ENCODE measurements at regions not wholly inside any gene's neighbourhood (a gene's known extent, or its start where the extent isn't known, plus 50 kb on each side); places are given as distances from the start of the nearest gene placed in this dataset.

GRCh38 chr2:19649785-19650380 is 251.9 kb downstream of the TTC32 start:
- Histone ChIP-seq H3K4me3 (no peak overlapping the region), H3K9me3 (no peaks in the 10 kb centered on the region), H3K27me3 (ENCODE audit: insufficient read depth in 3 of 3, low read length in 2 of 3) (no peaks in the 10 kb centered on the region), H3K27ac (no peak overlapping the region), H3K4me1 (no peaks in the 10 kb centered on the region), H3K36me3 (ENCODE audit: insufficient read depth in 1 of 2, low read depth in 1 of 2) (no peaks in the 10 kb centered on the region)
- ATAC-seq, result peak; percentile 36 to 84 (median 77)
- TF ChIP-seq, protein P1, sequence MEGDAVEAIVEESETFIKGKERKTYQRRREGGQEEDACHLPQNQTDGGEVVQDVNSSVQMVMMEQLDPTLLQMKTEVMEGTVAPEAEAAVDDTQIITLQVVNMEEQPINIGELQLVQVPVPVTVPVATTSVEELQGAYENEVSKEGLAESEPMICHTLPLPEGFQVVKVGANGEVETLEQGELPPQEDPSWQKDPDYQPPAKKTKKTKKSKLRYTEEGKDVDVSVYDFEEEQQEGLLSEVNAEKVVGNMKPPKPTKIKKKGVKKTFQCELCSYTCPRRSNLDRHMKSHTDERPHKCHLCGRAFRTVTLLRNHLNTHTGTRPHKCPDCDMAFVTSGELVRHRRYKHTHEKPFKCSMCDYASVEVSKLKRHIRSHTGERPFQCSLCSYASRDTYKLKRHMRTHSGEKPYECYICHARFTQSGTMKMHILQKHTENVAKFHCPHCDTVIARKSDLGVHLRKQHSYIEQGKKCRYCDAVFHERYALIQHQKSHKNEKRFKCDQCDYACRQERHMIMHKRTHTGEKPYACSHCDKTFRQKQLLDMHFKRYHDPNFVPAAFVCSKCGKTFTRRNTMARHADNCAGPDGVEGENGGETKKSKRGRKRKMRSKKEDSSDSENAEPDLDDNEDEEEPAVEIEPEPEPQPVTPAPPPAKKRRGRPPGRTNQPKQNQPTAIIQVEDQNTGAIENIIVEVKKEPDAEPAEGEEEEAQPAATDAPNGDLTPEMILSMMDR (IDR thresholded peaks at IDR 0.05), result no peak
- intact Hi-C loops (cut with DNase I), result no loop called here
- 78 to 81% (median 80%) methylated on average over 8 of the region's 8 CpGs for WGBS, 3 donors
- no peak for DNase-seq

GRCh38 chr2:19649142-19649541 is 252.6 kb downstream of the TTC32 start:
- H3K36me3 ChIP-seq (ENCODE audit: insufficient read depth in 1 of 2, low read depth in 1 of 2), result no peaks in the 10 kb centered on the region
- no peak overlapping the region for H3K27ac ChIP-seq
- TF ChIP-seq, protein P1 (IDR thresholded peaks at IDR 0.05), result no peak
- ATAC-seq (no peak), DNase-seq (no peak)
- H3K9me3 ChIP-seq, result no peaks in the 10 kb centered on the region
- H3K4me1 ChIP-seq, result no peaks in the 10 kb centered on the region
- H3K27me3 ChIP-seq (ENCODE audit: insufficient read depth in 3 of 3, low read length in 2 of 3), result no peaks in the 10 kb centered on the region
- WGBS, 3 donors, result 88 to 97% (median 95%) methylated on average over 1 of the region's 1 CpG
- intact Hi-C loops (cut with DNase I), result no loop called here
- no peak overlapping the region for H3K4me3 ChIP-seq

- DNase-seq (peak; percentile 60 to 61), ATAC-seq (peak in 3 of 4 donors; percentile 45 to 67 (median 51))
- H3K36me3 ChIP-seq (ENCODE audit: insufficient read depth in 1 of 2, low read depth in 1 of 2), result no peaks in the 10 kb centered on the region
- no peaks in the 10 kb centered on the region for H3K9me3 ChIP-seq
- no peaks in the 10 kb centered on the region for H3K27me3 ChIP-seq (ENCODE audit: insufficient read depth in 3 of 3, low read length in 2 of 3)
- no peak overlapping the region for H3K4me3 ChIP-seq
- no peak overlapping the region for H3K27ac ChIP-seq
- TF ChIP-seq, protein P1 (IDR thresholded peaks at IDR 0.05), result no peak
- intact Hi-C loops (cut with DNase I), result no loop called here
- H3K4me1 ChIP-seq, result no peaks in the 10 kb centered on the region
- WGBS, 3 donors, result 6 to 25% (median 7%) methylated on average over 1 of the region's 1 CpG
Measured at GRCh38 chr2:19648583-19648982, 253.2 kb downstream of the TTC32 start.

GRCh38 chr2:19646987-19647386 is 254.8 kb downstream of the TTC32 start:
- Histone ChIP-seq H3K4me3 (no peak overlapping the region), H3K9me3 (no peaks in the 10 kb centered on the region), H3K27ac (no peak overlapping the region), H3K36me3 (ENCODE audit: insufficient read depth in 1 of 2, low read depth in 1 of 2) (no peaks in the 10 kb centered on the region), H3K27me3 (ENCODE audit: insufficient read depth in 3 of 3, low read length in 2 of 3) (no peaks in the 10 kb centered on the region), H3K4me1 (no peaks in the 10 kb centered on the region)
- 80 to 92% (median 90%) methylated on average over 1 of the region's 1 CpG for WGBS, 3 donors
- DNase-seq (no peak), ATAC-seq (no peak)
- TF ChIP-seq, protein P1 (IDR thresholded peaks at IDR 0.05), result no peak
- intact Hi-C loops (cut with DNase I), result no loop called here

- Histone ChIP-seq H3K4me3 (no peak overlapping the region), H3K27me3 (ENCODE audit: insufficient read depth in 3 of 3, low read length in 2 of 3) (no peaks in the 10 kb centered on the region), H3K9me3 (no peaks in the 10 kb centered on the region), H3K36me3 (ENCODE audit: insufficient read depth in 1 of 2, low read depth in 1 of 2) (no peaks in the 10 kb centered on the region), H3K27ac (no peak overlapping the region), H3K4me1 (no peaks in the 10 kb centered on the region)
- intact Hi-C loops (cut with DNase I), result no loop called here
- TF ChIP-seq, protein P1 (IDR thresholded peaks at IDR 0.05), result no peak
- ATAC-seq (no peak), DNase-seq (no peak)
- WGBS, 3 donors, result 93 to 95% (median 94%) methylated on average over 3 of the region's 3 CpGs
Measured at GRCh38 chr2:19644763-19645162, 257.0 kb downstream of the TTC32 start.
